ENCODE measurements at regions not wholly inside any gene's neighbourhood (a gene's known extent, or its start where the extent isn't known, plus 50 kb on each side); places are given as distances from the start of the nearest gene placed in this dataset.
A peak's percentile ranks its signal among the peaks of the same experiment; 100 is the strongest.

GRCh38 chr20:39328347-39328746 is 366.2 kb downstream of the DHX35 start:
- DNase-seq (ENCODE audit: low read depth) = no peak

GRCh38 chr20:39326050-39326449 is 363.9 kb downstream of the DHX35 start:
- no peak for DNase-seq (ENCODE audit: low read depth)

- DNase-seq (ENCODE audit: low read depth) = no peak
Observed at GRCh38 chr20:39318911-39319310, 356.8 kb downstream of the DHX35 start.

GRCh38 chr20:39312676-39313075 is 350.5 kb downstream of the DHX35 start:
- no peak for DNase-seq (ENCODE audit: low read depth)

- no peak for DNase-seq (ENCODE audit: low read depth)
Observed at GRCh38 chr20:39311851-39312506, 349.8 kb downstream of the DHX35 start.

GRCh38 chr20:39310363-39310995 is 348.3 kb downstream of the DHX35 start:
- peak; percentile 18 for DNase-seq (ENCODE audit: low read depth)

GRCh38 chr20:39309458-39309857 is 347.3 kb downstream of the DHX35 start:
- DNase-seq (ENCODE audit: low read depth) = no peak

- DNase-seq (ENCODE audit: low read depth) = no peak
Observed at GRCh38 chr20:39302312-39302711, 340.2 kb downstream of the DHX35 start.

- no peak for DNase-seq (ENCODE audit: low read depth)
Observed at GRCh38 chr20:39299783-39300182, 337.6 kb downstream of the DHX35 start.

- DNase-seq (ENCODE audit: low read depth) = peak; percentile 63
Observed at GRCh38 chr20:39298571-39299506, 336.7 kb downstream of the DHX35 start.

GRCh38 chr20:39298121-39298520 is 336.0 kb downstream of the DHX35 start:
- peak; percentile 28 for DNase-seq (ENCODE audit: low read depth)

GRCh38 chr20:39295301-39295700 is 333.2 kb downstream of the DHX35 start:
- peak; percentile 76 for DNase-seq (ENCODE audit: low read depth)

- DNase-seq (ENCODE audit: low read depth) = no peak
Observed at GRCh38 chr20:39294137-39294725, 332.1 kb downstream of the DHX35 start.

- no peak for DNase-seq (ENCODE audit: low read depth)
Observed at GRCh38 chr20:39292193-39292736, 330.1 kb downstream of the DHX35 start.

GRCh38 chr20:39291301-39291700 is 329.2 kb downstream of the DHX35 start:
- DNase-seq (ENCODE audit: low read depth) = peak; percentile 95

GRCh38 chr20:39290575-39290974 is 328.4 kb downstream of the DHX35 start:
- no peak for DNase-seq (ENCODE audit: low read depth)

GRCh38 chr20:39289831-39290230 is 327.7 kb downstream of the DHX35 start:
- DNase-seq (ENCODE audit: low read depth) = peak; percentile 37

- DNase-seq (ENCODE audit: low read depth) = no peak
Observed at GRCh38 chr20:39289316-39289715, 327.2 kb downstream of the DHX35 start.

GRCh38 chr20:39283464-39283863 is 321.3 kb downstream of the DHX35 start:
- DNase-seq (ENCODE audit: low read depth) = no peak

GRCh38 chr20:39282619-39283092 is 320.5 kb downstream of the DHX35 start:
- no peak for DNase-seq (ENCODE audit: low read depth)

- DNase-seq (ENCODE audit: low read depth) = no peak
Observed at GRCh38 chr20:39280875-39281274, 318.7 kb downstream of the DHX35 start.
